ENCODE measurements at regions not wholly inside any gene's neighbourhood (a gene's known extent, or its start where the extent isn't known, plus 50 kb on each side); places are given as distances from the start of the nearest gene placed in this dataset.

- TF ChIP-seq BCLAF1 (IDR thresholded peaks at IDR 0.05) (no peak), NR2C1 (IDR thresholded peaks at IDR 0.05) (no peak)
These were observed 896.8 kb downstream of the CDH11 start (continued) for GRCh38 chr16:64225036-64225435.

- in situ Hi-C loops (cut with MboI) (no loop called here), intact Hi-C loops (cut with micrococcal nuclease; ENCODE audit: unreplicated experiment) (no loop called here)
- ChIA-PET CTCF (no interaction called here), RAD21 (ENCODE audit: unreplicated experiment) (no interaction called here), SMC1A (ENCODE audit: uncharacterized antibody, unreplicated experiment) (no interaction called here), POLR2A (no interaction called here)
- no peak overlapping the region for H3K27ac ChIP-seq (ENCODE audit: control insufficient read depth, insufficient read depth)
- no TSS peak for BruUV-seq (replicated peaks)
- no peaks in the 10 kb centered on the region for H3K4me1 ChIP-seq (ENCODE audit: control insufficient read depth, insufficient read depth, low read length)
- H3K27me3 ChIP-seq (replicated peaks in 1 of 2; ENCODE audit: control insufficient read depth in 2 of 2, insufficient read depth in 2 of 2, low read length in 1 of 2): no peaks in the 10 kb centered on the region
- no peak overlapping the region for H3K4me3 ChIP-seq
- H3K9ac ChIP-seq (ENCODE audit: control insufficient read depth, insufficient read depth, low read length): no peak overlapping the region
- DNase-seq (ENCODE audit: low read depth, low spot score) (no peak), FAIRE-seq (no peak), ATAC-seq (no peak)
- H2AFZ ChIP-seq (ENCODE audit: control insufficient read depth, low read depth, low read length): no peak overlapping the region
- WGBS (ENCODE audit: insufficient coverage, insufficient replicate concordance, low lambda C conversion rate, missing lambda C conversion rate): 8% methylated on average over 4 of the region's 4 CpGs
- H3K9me3 ChIP-seq (replicated peaks; ENCODE audit: control insufficient read depth, insufficient read depth, low read length): no peaks in the 10 kb centered on the region
- no peaks in the 10 kb centered on the region for H3K36me3 ChIP-seq (ENCODE audit: control insufficient read depth in 2 of 2, insufficient read depth in 2 of 2, low read length in 1 of 2)
- no peaks in the 10 kb centered on the region for H3K79me2 ChIP-seq (ENCODE audit: control insufficient read depth, insufficient read depth, low read length)
- no peak overlapping the region for H3K4me2 ChIP-seq (ENCODE audit: control insufficient read depth, insufficient read depth)
- no peaks in the 10 kb centered on the region for H4K20me1 ChIP-seq (ENCODE audit: control insufficient read depth, insufficient read depth)
- TF ChIP-seq SIX5 (IDR thresholded peaks at IDR 0.05; ENCODE audit: low read depth, low read length, severe bottlenecking): no peak
- no peak for TF ChIP-seq WRNIP1 (IDR thresholded peaks at IDR 0.05; ENCODE audit: borderline replicate concordance, low read depth, low read length)
- TF ChIP-seq RELB (IDR thresholded peaks at IDR 0.05; ENCODE audit: low read depth): no peak
- no peak for TF ChIP-seq MAX (IDR thresholded peaks at IDR 0.05; ENCODE audit: low read depth, low read length)
- TF ChIP-seq ZNF592 (IDR thresholded peaks at IDR 0.05): no peak
- TF ChIP-seq RFX5 (IDR thresholded peaks at IDR 0.05; ENCODE audit: low read depth, low read length): no peak
- no peak for TF ChIP-seq IKZF1 (conservative IDR thresholded peaks at IDR 0.05)
- no peak for TF ChIP-seq HSF1 (IDR thresholded peaks at IDR 0.05; ENCODE audit: low read depth, low read length)
These were observed 903.9 kb downstream of the CDH11 start for GRCh38 chr16:64217789-64218535.
